HCT116 (cell line): ENCODE measurements at regions not wholly inside any gene's neighbourhood (a gene's known extent, or its start where the extent isn't known, plus 50 kb on each side); places are given as distances from the start of the nearest gene placed in this dataset.

ENCODE experiments used
- ATAC-seq: fragments of 200-7000 bp; cut with Tn5 transposase; 2 replicates; pipeline ENCODE4 v1.9.1; 2020; ENCODE audit warnings: mild to moderate bottlenecking, moderate library complexity
- BruUV-seq: library from RNA; stranded (reverse); fragments of 400-500 nt; replicated peaks from 2 replicates; lab custom pipeline; 2021; lab: Mats Ljungman, UMichigan
- CTCF ChIA-PET: fragments of 300-600 bp; sonication (Branson Sonifier 250); formaldehyde crosslinking; loops from one replicate; lab custom pipeline; 2021; ENCODE audit warnings: antibody characterized with exemption; lab: Charles Lee
- POLR2A ChIA-PET: fragments of 300-600, 350-600 bp; sonication (Branson Sonifier 250); formaldehyde crosslinking; loops from one replicate; lab custom pipeline; 2021; ENCODE audit warnings: antibody characterized with exemption; lab: Charles Lee
- RAD21 ChIA-PET, 2 experiments: fragments of 300-600 bp; sonication (Branson Sonifier 250); formaldehyde crosslinking; loops; one replicate each; lab custom pipeline; 2023; ENCODE audit warnings: low total read pairs in 2 of 2; ENCODE audit not compliant: uncharacterized antibody in 2 of 2, unreplicated experiment in 2 of 2, low non-redundant PET in 1 of 2; lab: Charles Lee
- DNase-seq: peaks from one replicate; pipeline ENCODE4 v3.0.0-alpha.2; 2010; ENCODE audit warnings: low read depth, low spot score
- H2AFZ ChIP-seq: fragments of 200-600 bp; shearing (Covaris generic), sonication (generic); 2 replicates; pipeline ENCODE4 v1.6.1; 2017; ENCODE audit warnings: low read depth, mixed run types, mixed read lengths, antibody characterized with exemption, low read length; ENCODE audit not compliant: poor library complexity, severe bottlenecking
- H3K27ac ChIP-seq: 2 replicates; pipeline ENCODE4 v1.5.1; 2012; ENCODE audit warnings: low read depth, low read length
- H3K27me3 ChIP-seq: fragments of 200-600 bp; sonication (generic); 2 replicates; pipeline ENCODE4 v1.6.1; 2016; ENCODE audit warnings: mixed run types, low read length, mixed read lengths; ENCODE audit not compliant: insufficient read depth
- H3K36me3 ChIP-seq, 2 experiments: fragments of 200-500 bp in 1 of 2; fragments of 200-600 bp in 1 of 2; sonication (Bioruptor generic) in 1 of 2; sonication (generic) in 1 of 2; 2 replicates each; pipeline versions ENCODE4 v1.5.1 to v1.6.1; 2014 to 2016; ENCODE audit warnings: low read length in 2 of 2, inconsistent platforms in 1 of 2, mixed read lengths in 1 of 2, mixed run types in 1 of 2; ENCODE audit not compliant: insufficient read depth in 2 of 2, control insufficient read depth in 1 of 2
- H3K4me1 ChIP-seq, 2 experiments: fragments of 200-600 bp in 1 of 2; sonication (generic) in 1 of 2; 2 replicates each; pipeline versions ENCODE4 v1.5.1 to v1.6.1; 2012 to 2017; ENCODE audit warnings: low read length in 2 of 2, inconsistent platforms in 1 of 2, mild to moderate bottlenecking in 1 of 2, mixed read lengths in 1 of 2, mixed run types in 1 of 2, moderate library complexity in 1 of 2; ENCODE audit not compliant: insufficient read depth in 2 of 2, control insufficient read depth in 1 of 2
- H3K4me2 ChIP-seq: fragments of 200-600 bp; sonication (generic); 2 replicates; pipeline ENCODE4 v1.6.1; 2017; ENCODE audit warnings: mixed run types, low read length, mixed read lengths
- H3K4me3 ChIP-seq, 2 experiments: fragments of 200-600 bp in 1 of 2; sonication (generic) in 1 of 2; replicated peaks in 1 of 2; 2 replicates each; pipeline ENCODE4 v1.5.1; 2011 to 2016; ENCODE audit warnings: low read length in 2 of 2, control low read depth in 1 of 2, low read depth in 1 of 2, mild to moderate bottlenecking in 1 of 2, mixed read lengths in 1 of 2, mixed run types in 1 of 2
- H3K79me2 ChIP-seq: fragments of 200-600 bp; sonication (generic); 2 replicates; pipeline ENCODE4 v1.6.1; 2017; ENCODE audit warnings: mild to moderate bottlenecking, mixed run types, low read length, moderate library complexity, mixed read lengths; ENCODE audit not compliant: insufficient read depth
- H3K9ac ChIP-seq: fragments of 200-600 bp; sonication (generic); 2 replicates; pipeline ENCODE4 v1.6.1; 2016; ENCODE audit warnings: low read length, mixed read lengths
- H3K9me2 ChIP-seq: fragments of 200-600 bp; sonication (generic), shearing (Covaris generic); 2 replicates; pipeline ENCODE4 v1.6.1; 2017; ENCODE audit warnings: mixed run types, mild to moderate bottlenecking, moderate library complexity; ENCODE audit not compliant: insufficient read depth
- H3K9me3 ChIP-seq, 2 experiments: fragments of 200-500 bp in 1 of 2; fragments of 200-600 bp in 1 of 2; sonication (Bioruptor generic) in 1 of 2; sonication (generic) in 1 of 2; 2 replicates each; pipeline ENCODE4 v1.6.1; 2014 to 2017; ENCODE audit warnings: low read length in 2 of 2, mixed read lengths in 2 of 2, inconsistent platforms in 1 of 2, low read depth in 1 of 2, mild to moderate bottlenecking in 1 of 2, mixed run types in 1 of 2, moderate library complexity in 1 of 2; ENCODE audit not compliant: control insufficient read depth in 1 of 2, insufficient read depth in 1 of 2
- H4K20me1 ChIP-seq: fragments of 200-600 bp; sonication (generic), shearing (Covaris generic); 2 replicates; pipeline ENCODE4 v1.6.1; 2017; ENCODE audit warnings: mixed run types, mild to moderate bottlenecking, moderate library complexity; ENCODE audit not compliant: insufficient read depth
- CTCF ChIP-seq, 3 experiments: fragments of 200-600 bp in 1 of 3; sonication (generic) in 1 of 3; IDR thresholded peaks in 2 of 3; conservative IDR thresholded peaks in 1 of 3; 2 replicates each; pipeline ENCODE4 v1.5.1; 2012 to 2017; ENCODE audit warnings: low read depth in 2 of 3, low read length in 2 of 3, antibody characterized with exemption in 1 of 3, borderline replicate concordance in 1 of 3, control low read depth in 1 of 3, mild to moderate bottlenecking in 1 of 3, mixed read lengths in 1 of 3, mixed run types in 1 of 3, moderate library complexity in 1 of 3; ENCODE audit not compliant: insufficient read depth in 1 of 3
- EGR1 ChIP-seq: IDR thresholded peaks from 2 replicates; pipeline ENCODE4 v1.6.1; 2012; ENCODE audit warnings: low read depth
- ELF1 ChIP-seq: IDR thresholded peaks from 2 replicates; pipeline ENCODE4 v1.6.1; 2012; ENCODE audit warnings: low read depth, borderline replicate concordance
- EZH2 ChIP-seq: fragments of 200-600 bp; sonication (generic); IDR thresholded peaks from 2 replicates; pipeline ENCODE4 v1.6.1; 2017; ENCODE audit warnings: antibody characterized with exemption, mixed run types
- EZH2phosphoT487 ChIP-seq: fragments of 200-600 bp; IDR thresholded peaks from 2 replicates; pipeline ENCODE4 v1.6.1; 2018; ENCODE audit warnings: antibody characterized with exemption, borderline replicate concordance
- FOSL1 ChIP-seq: IDR thresholded peaks from 2 replicates; pipeline ENCODE4 v1.6.1; 2012; ENCODE audit warnings: low read depth
- JUND ChIP-seq: IDR thresholded peaks from 2 replicates; pipeline ENCODE4 v1.6.1; 2012
- MAX ChIP-seq: IDR thresholded peaks from 2 replicates; pipeline ENCODE4 v1.6.1; 2012
- POLR2AphosphoS5 ChIP-seq: IDR thresholded peaks from 2 replicates; pipeline ENCODE4 v1.6.1; 2011; ENCODE audit warnings: mild to moderate bottlenecking, low read depth, low read length, moderate library complexity
- REST ChIP-seq: IDR thresholded peaks from 2 replicates; pipeline ENCODE4 v1.6.1; 2012; ENCODE audit warnings: low read depth
- SP1 ChIP-seq: IDR thresholded peaks from 2 replicates; pipeline ENCODE4 v1.6.1; 2012; ENCODE audit warnings: low read depth
- SRF ChIP-seq: IDR thresholded peaks from 2 replicates; pipeline ENCODE4 v1.6.1; 2012; ENCODE audit warnings: low read depth
- YY1 ChIP-seq: IDR thresholded peaks from 2 replicates; pipeline ENCODE4 v1.6.1; 2011; ENCODE audit warnings: low read length, low read depth, moderate library complexity, mild to moderate bottlenecking; ENCODE audit not compliant: insufficient replicate concordance; ENCODE audit errors: extremely low read depth
- ZFX ChIP-seq: fragments of 450-650 bp; IDR thresholded peaks from 2 replicates; pipeline ENCODE4 v1.6.1; 2017
- ZNF274 ChIP-seq: fragments of 200-500 bp; sonication (Bioruptor generic); IDR thresholded peaks from 2 replicates; pipeline ENCODE4 v1.6.1; 2014; ENCODE audit warnings: mild to moderate bottlenecking, low read depth, low read length, inconsistent platforms
- intact Hi-C: fragments of 100-400 bp; cut with micrococcal nuclease; formaldehyde crosslinking; loops from 2 replicates; pipeline ENCODE4 v1.10.0; 2022

GRCh38 chr3:174540116-174540908 is 318.8 kb upstream of the NAALADL2 start:
- no peaks in the 10 kb centered on the region for H3K27me3 ChIP-seq
- DNase-seq (no peak), ATAC-seq (no peak)
- H3K4me1 ChIP-seq, result no peaks in the 10 kb centered on the region
- BruUV-seq, result no TSS peak
- H3K4me2 ChIP-seq, result no peak overlapping the region
- no peak overlapping the region for H3K27ac ChIP-seq
- H3K4me3 ChIP-seq, result no peak overlapping the region
- TF ChIP-seq ZFX (no peak), ZNF274 (no peak), MAX (no peak), FOSL1 (no peak), YY1 (no peak), EGR1 (no peak)
- H3K36me3 ChIP-seq, result no peaks in the 10 kb centered on the region
- no peaks in the 10 kb centered on the region for H4K20me1 ChIP-seq
- H3K9ac ChIP-seq, result no peak overlapping the region
- ChIA-PET CTCF (no interaction called here), RAD21 (no interaction called here), POLR2A (no interaction called here)
- no peaks in the 10 kb centered on the region for H3K9me3 ChIP-seq
- no peak overlapping the region for H2AFZ ChIP-seq
- H3K9me2 ChIP-seq, result no peaks in the 10 kb centered on the region
- no peaks in the 10 kb centered on the region for H3K79me2 ChIP-seq
- intact Hi-C loops, result no loop called here

GRCh38 chr3:174541708-174542315 is 317.3 kb upstream of the NAALADL2 start:
- no peaks in the 10 kb centered on the region for H3K36me3 ChIP-seq
- H3K27me3 ChIP-seq, result no peaks in the 10 kb centered on the region
- no peak for DNase-seq
- H3K4me1 ChIP-seq, result no peaks in the 10 kb centered on the region
- intact Hi-C loops, result no loop called here
- no peaks in the 10 kb centered on the region for H4K20me1 ChIP-seq
- no peak overlapping the region for H3K4me2 ChIP-seq
- RAD21 ChIA-PET, result no interaction called here
- no peaks in the 10 kb centered on the region for H3K9me3 ChIP-seq
- H3K4me3 ChIP-seq, result no peak overlapping the region
- H3K27ac ChIP-seq, result no peak overlapping the region
- CTCF ChIA-PET, result no interaction called here
- no peaks in the 10 kb centered on the region for H3K79me2 ChIP-seq
- no peak overlapping the region for H3K9ac ChIP-seq
- H3K9me2 ChIP-seq, result no peaks in the 10 kb centered on the region
- no TSS peak for BruUV-seq
- no peak for ATAC-seq
- H2AFZ ChIP-seq, result no peak overlapping the region
- POLR2A ChIA-PET, result no interaction called here
- no peak for TF ChIP-seq EZH2
- TF ChIP-seq SP1, result no peak
- no peak for TF ChIP-seq EZH2phosphoT487
- TF ChIP-seq SRF, result no peak
- no peak for TF ChIP-seq ZFX
- TF ChIP-seq POLR2AphosphoS5, result no peak
- TF ChIP-seq ELF1, result no peak
- TF ChIP-seq JUND, result no peak
- no peak for TF ChIP-seq REST
- no peak for TF ChIP-seq EGR1
- no peak for TF ChIP-seq CTCF (IDR thresholded peaks at IDR 0.05 in 2 of 3, conservative IDR thresholded peaks at IDR 0.05 in 1 of 3; ENCODE audit: borderline replicate concordance in 1 of 3, insufficient read depth in 1 of 3, low read depth in 2 of 3, low read length in 2 of 3)
